Inferior parietal cortex (tissue), 1 donor: ENCODE measurements at regions not wholly inside any gene's neighbourhood (a gene's known extent, or its start where the extent isn't known, plus 50 kb on each side); places are given as distances from the start of the nearest gene placed in this dataset.

ENCODE experiments used
- DNase-seq: peaks from one replicate; pipeline ENCODE4 v3.0.0-alpha.2; 2016; ENCODE audit errors: extremely low spot score

GRCh38 chr3:144141074-144141473 is 169.5 kb downstream of the DIPK2A start:
- no peak for DNase-seq

GRCh38 chr3:144141496-144141895 is 169.9 kb downstream of the DIPK2A start:
- no peak for DNase-seq

- DNase-seq, result no peak
These were observed 170.7 kb downstream of the DIPK2A start for GRCh38 chr3:144142151-144142840.

- DNase-seq, result no peak
These were observed 176.7 kb downstream of the DIPK2A start for GRCh38 chr3:144148356-144148755.

- DNase-seq, result no peak
These were observed 180.4 kb downstream of the DIPK2A start for GRCh38 chr3:144151983-144152382.

GRCh38 chr3:144160627-144161026 is 189.0 kb downstream of the DIPK2A start:
- no peak for DNase-seq

- no peak for DNase-seq
These were observed 190.4 kb downstream of the DIPK2A start for GRCh38 chr3:144162042-144162441.

- no peak for DNase-seq
These were observed 192.7 kb downstream of the DIPK2A start for GRCh38 chr3:144164352-144164751.

GRCh38 chr3:144165482-144165881 is 193.9 kb downstream of the DIPK2A start:
- no peak for DNase-seq

GRCh38 chr3:144167634-144168033 is 196.0 kb downstream of the DIPK2A start:
- no peak for DNase-seq

- DNase-seq, result no peak
These were observed 201.9 kb downstream of the DIPK2A start for GRCh38 chr3:144173491-144173890.

GRCh38 chr3:144175644-144176425 is 204.2 kb downstream of the DIPK2A start:
- DNase-seq, result no peak

GRCh38 chr3:144177649-144178048 is 206.0 kb downstream of the DIPK2A start:
- no peak for DNase-seq

GRCh38 chr3:144178607-144179006 is 207.0 kb downstream of the DIPK2A start:
- no peak for DNase-seq

- DNase-seq, result no peak
These were observed 209.4 kb downstream of the DIPK2A start for GRCh38 chr3:144181062-144181461.

- no peak for DNase-seq
These were observed 210.9 kb downstream of the DIPK2A start for GRCh38 chr3:144182501-144182900.

GRCh38 chr3:144185276-144185675 is 213.7 kb downstream of the DIPK2A start:
- no peak for DNase-seq

- no peak for DNase-seq
These were observed 216.0 kb downstream of the DIPK2A start for GRCh38 chr3:144187531-144188210.

GRCh38 chr3:144189044-144189443 is 217.4 kb downstream of the DIPK2A start:
- no peak for DNase-seq

- DNase-seq, result no peak
These were observed 225.5 kb downstream of the DIPK2A start for GRCh38 chr3:144197116-144197515.

GRCh38 chr3:144197582-144197981 is 226.0 kb downstream of the DIPK2A start:
- DNase-seq, result no peak

- DNase-seq, result no peak
These were observed 228.4 kb downstream of the DIPK2A start for GRCh38 chr3:144200004-144200403.

- DNase-seq, result no peak
These were observed 228.8 kb downstream of the DIPK2A start for GRCh38 chr3:144200466-144200865.
